ENCODE measurements at regions not wholly inside any gene's neighbourhood (a gene's known extent, or its start where the extent isn't known, plus 50 kb on each side); places are given as distances from the start of the nearest gene placed in this dataset.

- ATAC-seq, result no peak
Measured at GRCh38 chr18:39025531-39025930, 1459.9 kb upstream of the CELF4 start.

GRCh38 chr18:39019989-39020388 lies 1454.4 kb upstream of the CELF4 start:
- no peak overlapping the region for H3K27ac ChIP-seq
- DNase-seq (no peak), ATAC-seq (no peak)
- no peaks in the 10 kb centered on the region for H3K9me3 ChIP-seq
- intact Hi-C loops (cut with DNase I), result no loop called here
- no peaks in the 10 kb centered on the region for H3K27me3 ChIP-seq (ENCODE audit: low read depth)
- H3K36me3 ChIP-seq, result no peaks in the 10 kb centered on the region
- no peak for TF ChIP-seq CTCF (IDR thresholded peaks at IDR 0.05)
- H3K4me1 ChIP-seq, result no peaks in the 10 kb centered on the region
- no peak overlapping the region for H3K4me3 ChIP-seq

More at GRCh38 chr18:39025531-39025930, 1459.9 kb upstream of the CELF4 start:
- Histone ChIP-seq H3K27ac (no peak overlapping the region), H3K9me3 (no peaks in the 10 kb centered on the region), H3K27me3 (ENCODE audit: low read depth) (no peaks in the 10 kb centered on the region), H3K36me3 (no peaks in the 10 kb centered on the region), H3K4me3 (no peak overlapping the region), H3K4me1 (no peaks in the 10 kb centered on the region)
- intact Hi-C loops (cut with DNase I), result no loop called here
- no peak for DNase-seq
- no peak for TF ChIP-seq CTCF (IDR thresholded peaks at IDR 0.05)

- TF ChIP-seq CTCF (IDR thresholded peaks at IDR 0.05), result no peak
- Histone ChIP-seq H3K36me3 (no peaks in the 10 kb centered on the region), H3K27ac (no peak overlapping the region), H3K27me3 (ENCODE audit: low read depth) (no peaks in the 10 kb centered on the region), H3K9me3 (no peaks in the 10 kb centered on the region), H3K4me3 (no peak overlapping the region), H3K4me1 (no peaks in the 10 kb centered on the region)
- intact Hi-C loops (cut with DNase I), result no loop called here
- ATAC-seq (no peak), DNase-seq (no peak)
Measured at GRCh38 chr18:39007031-39007902, 1441.7 kb upstream of the CELF4 start.

- intact Hi-C loops (cut with DNase I), result no loop called here
Measured at GRCh38 chr18:38996056-38996455, 1430.5 kb upstream of the CELF4 start.

GRCh38 chr18:38993342-38993741 lies 1427.7 kb upstream of the CELF4 start:
- no peak overlapping the region for H3K27ac ChIP-seq
- no peaks in the 10 kb centered on the region for H3K36me3 ChIP-seq
- no peaks in the 10 kb centered on the region for H3K27me3 ChIP-seq (ENCODE audit: low read depth)
- TF ChIP-seq CTCF (IDR thresholded peaks at IDR 0.05), result no peak
- H3K4me1 ChIP-seq, result no peaks in the 10 kb centered on the region
- intact Hi-C loops (cut with DNase I), result no loop called here
- no peak overlapping the region for H3K4me3 ChIP-seq
- ATAC-seq (no peak), DNase-seq (no peak)
- no peaks in the 10 kb centered on the region for H3K9me3 ChIP-seq

More at GRCh38 chr18:38996056-38996455, 1430.5 kb upstream of the CELF4 start:
- DNase-seq (no peak), ATAC-seq (no peak)
- Histone ChIP-seq H3K36me3 (no peaks in the 10 kb centered on the region), H3K4me1 (no peaks in the 10 kb centered on the region), H3K4me3 (no peak overlapping the region), H3K27me3 (ENCODE audit: low read depth) (no peaks in the 10 kb centered on the region), H3K9me3 (no peaks in the 10 kb centered on the region), H3K27ac (no peak overlapping the region)
- no peak for TF ChIP-seq CTCF (IDR thresholded peaks at IDR 0.05)
